GM12872 (cell line): ENCODE measurements at regions not wholly inside any gene's neighbourhood (a gene's known extent, or its start where the extent isn't known, plus 50 kb on each side); places are given as distances from the start of the nearest gene placed in this dataset.

Source experiments
- TF ChIP-seq, protein P1 (sequence below): IDR thresholded peaks from 3 replicates; pipeline ENCODE4 v1.5.1; 2011; ENCODE audit warnings: low read depth, mild to moderate bottlenecking, low read length, moderate library complexity; ENCODE audit not compliant: insufficient read depth

DNA sequence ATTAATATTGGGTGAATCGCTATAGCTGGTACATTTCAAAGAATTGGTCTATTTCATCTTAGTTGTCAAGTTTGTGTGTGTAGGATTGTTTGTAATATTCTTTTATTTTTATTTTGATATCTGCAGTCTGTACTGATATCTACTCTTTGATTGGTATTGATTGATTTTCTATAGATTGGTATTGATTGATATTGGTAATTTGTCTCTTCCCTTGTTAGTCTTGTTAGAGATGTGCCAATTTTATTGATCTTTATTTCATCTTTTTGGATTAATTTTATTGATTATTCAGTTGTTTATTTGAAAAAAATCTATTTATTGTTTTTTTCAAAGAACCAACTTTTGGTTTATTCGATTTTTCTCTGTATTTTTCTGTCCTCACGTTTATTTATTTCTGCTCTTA, 61.4 kb downstream of the TM2D3 start:
- TF ChIP-seq, protein P1, sequence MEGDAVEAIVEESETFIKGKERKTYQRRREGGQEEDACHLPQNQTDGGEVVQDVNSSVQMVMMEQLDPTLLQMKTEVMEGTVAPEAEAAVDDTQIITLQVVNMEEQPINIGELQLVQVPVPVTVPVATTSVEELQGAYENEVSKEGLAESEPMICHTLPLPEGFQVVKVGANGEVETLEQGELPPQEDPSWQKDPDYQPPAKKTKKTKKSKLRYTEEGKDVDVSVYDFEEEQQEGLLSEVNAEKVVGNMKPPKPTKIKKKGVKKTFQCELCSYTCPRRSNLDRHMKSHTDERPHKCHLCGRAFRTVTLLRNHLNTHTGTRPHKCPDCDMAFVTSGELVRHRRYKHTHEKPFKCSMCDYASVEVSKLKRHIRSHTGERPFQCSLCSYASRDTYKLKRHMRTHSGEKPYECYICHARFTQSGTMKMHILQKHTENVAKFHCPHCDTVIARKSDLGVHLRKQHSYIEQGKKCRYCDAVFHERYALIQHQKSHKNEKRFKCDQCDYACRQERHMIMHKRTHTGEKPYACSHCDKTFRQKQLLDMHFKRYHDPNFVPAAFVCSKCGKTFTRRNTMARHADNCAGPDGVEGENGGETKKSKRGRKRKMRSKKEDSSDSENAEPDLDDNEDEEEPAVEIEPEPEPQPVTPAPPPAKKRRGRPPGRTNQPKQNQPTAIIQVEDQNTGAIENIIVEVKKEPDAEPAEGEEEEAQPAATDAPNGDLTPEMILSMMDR, result no peak

DNA sequence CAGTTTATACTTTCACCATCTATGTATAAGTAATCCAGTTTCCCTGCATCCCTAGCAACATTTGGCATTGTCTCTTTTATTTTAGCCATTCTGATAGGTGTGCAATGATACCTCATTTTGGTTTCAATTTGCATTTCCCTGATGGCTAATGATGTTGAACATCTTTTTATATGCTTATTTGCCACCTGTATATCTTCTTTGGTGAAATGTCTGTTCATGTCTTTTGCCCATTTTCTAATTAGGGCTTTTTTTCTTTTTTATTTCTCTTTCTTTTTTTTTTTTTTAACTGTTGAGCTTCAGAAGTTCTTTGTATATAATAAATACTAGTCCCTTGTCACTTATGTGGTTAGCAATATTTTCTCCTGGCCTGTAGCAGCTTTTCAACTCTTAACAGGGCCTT, 68.9 kb downstream of the TM2D3 start:
- TF ChIP-seq, protein P1, result no peak

DNA sequence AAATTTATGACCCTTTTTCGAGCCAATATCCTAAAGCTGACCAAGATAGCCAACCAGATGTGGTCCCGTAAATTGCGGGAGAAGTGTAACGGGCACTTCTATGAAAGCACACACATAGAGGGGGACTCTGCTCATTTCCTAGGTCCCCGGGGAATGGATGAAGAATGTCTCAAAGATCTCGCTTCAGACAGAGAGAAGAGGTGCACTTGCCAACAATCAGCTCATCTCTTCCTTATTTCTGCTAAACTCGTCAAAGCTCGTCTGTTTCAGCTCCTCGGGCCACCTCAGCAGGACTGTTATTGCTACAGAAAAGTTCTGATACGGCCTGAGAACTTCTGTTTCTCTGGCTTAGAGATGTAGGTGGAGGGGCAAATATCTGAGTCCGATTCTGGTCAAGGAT, 71.8 kb downstream of the TM2D3 start:
- TF ChIP-seq, protein P1, result no peak

DNA sequence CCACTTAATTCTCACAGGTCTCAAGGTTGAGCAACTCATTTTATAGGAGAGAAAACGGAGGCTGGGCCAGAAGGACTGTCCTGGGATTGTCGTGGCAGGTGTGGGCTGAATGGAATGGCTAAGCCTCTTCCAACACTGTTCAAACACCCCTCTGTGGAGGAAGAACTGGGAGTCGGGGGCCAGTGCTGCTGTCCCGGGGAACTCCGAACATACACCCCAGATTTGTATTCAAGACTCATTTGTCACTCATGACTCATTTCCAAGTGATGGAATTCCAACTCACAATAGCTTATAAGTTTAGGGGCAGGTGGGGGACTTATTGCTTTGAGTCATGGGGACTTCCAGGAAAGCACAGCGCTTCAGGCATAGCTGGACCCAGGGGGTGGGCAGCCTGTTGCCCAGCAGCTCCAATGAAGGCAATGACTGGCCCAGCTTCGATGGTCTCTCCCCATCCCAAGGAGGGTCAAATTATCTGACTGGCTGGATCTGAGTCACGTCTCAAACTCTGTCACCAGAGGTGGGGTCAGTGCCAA, 72.5 kb downstream of the TM2D3 start:
- TF ChIP-seq, protein P1, result no peak

DNA sequence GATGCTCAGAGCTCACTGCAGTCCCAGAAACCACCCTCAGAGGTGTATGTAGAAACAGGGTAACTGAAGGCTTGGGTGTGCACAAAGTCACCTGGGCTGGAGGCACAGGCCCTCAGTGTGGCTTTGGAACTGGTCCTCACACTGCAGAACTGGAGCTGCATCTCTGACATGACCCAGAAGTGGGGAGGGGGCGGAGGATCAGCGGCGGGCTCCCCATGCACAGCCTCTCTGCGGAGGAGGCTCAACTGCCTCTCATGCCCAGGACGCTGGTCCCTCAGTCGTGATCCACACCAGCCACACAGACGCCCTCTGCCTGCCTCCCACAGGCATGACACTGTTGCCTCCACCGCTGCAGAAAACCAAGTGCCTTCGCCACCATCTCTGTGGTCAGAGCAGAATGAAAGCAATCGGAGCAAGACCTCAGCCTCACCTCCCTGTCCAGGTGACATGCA, 73.7 kb downstream of the TM2D3 start:
- TF ChIP-seq, protein P1, result peak; percentile 76

DNA sequence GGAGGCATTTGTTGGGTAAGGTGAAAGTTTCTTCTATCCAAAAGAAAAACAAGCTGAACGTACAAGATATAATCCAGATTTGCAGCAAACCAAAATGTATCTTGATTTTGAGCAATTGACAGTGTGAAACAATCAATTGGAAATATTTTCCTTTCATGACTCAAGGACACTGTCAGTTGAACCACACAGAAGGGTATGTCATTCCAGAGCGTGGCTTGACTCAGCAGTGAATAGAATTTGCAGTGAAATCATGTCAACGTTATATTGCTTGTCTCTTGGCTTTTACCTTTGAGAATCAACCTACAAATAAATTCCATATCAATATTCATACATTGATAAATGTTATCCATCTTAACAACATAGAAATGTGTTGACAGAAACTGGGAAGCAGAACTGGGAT, 78.2 kb downstream of the TM2D3 start:
- TF ChIP-seq, protein P1, result no peak

DNA sequence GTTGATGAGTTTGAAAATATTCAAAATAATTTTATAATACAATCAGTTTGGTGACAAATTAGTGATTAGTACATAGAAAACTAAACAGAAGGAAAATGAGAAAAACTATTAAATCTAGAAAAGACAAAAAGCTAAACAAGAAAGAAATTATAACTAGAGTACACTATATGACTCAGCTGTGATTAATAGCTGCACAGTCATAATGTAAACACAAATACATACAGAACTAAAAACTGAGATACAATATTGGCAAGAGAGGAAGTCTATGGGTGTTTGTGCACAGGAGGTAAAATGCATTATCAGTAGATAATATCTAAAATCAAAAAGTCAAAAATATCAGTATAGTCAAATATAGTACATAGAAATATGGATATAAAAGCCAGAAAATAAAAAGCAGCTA, 80.7 kb upstream of the PCSK6 start:
- TF ChIP-seq, protein P1, result no peak
